ENCODE measurements at regions not wholly inside any gene's neighbourhood (a gene's known extent, or its start where the extent isn't known, plus 50 kb on each side); places are given as distances from the start of the nearest gene placed in this dataset.

- TF ChIP-seq, protein P1, sequence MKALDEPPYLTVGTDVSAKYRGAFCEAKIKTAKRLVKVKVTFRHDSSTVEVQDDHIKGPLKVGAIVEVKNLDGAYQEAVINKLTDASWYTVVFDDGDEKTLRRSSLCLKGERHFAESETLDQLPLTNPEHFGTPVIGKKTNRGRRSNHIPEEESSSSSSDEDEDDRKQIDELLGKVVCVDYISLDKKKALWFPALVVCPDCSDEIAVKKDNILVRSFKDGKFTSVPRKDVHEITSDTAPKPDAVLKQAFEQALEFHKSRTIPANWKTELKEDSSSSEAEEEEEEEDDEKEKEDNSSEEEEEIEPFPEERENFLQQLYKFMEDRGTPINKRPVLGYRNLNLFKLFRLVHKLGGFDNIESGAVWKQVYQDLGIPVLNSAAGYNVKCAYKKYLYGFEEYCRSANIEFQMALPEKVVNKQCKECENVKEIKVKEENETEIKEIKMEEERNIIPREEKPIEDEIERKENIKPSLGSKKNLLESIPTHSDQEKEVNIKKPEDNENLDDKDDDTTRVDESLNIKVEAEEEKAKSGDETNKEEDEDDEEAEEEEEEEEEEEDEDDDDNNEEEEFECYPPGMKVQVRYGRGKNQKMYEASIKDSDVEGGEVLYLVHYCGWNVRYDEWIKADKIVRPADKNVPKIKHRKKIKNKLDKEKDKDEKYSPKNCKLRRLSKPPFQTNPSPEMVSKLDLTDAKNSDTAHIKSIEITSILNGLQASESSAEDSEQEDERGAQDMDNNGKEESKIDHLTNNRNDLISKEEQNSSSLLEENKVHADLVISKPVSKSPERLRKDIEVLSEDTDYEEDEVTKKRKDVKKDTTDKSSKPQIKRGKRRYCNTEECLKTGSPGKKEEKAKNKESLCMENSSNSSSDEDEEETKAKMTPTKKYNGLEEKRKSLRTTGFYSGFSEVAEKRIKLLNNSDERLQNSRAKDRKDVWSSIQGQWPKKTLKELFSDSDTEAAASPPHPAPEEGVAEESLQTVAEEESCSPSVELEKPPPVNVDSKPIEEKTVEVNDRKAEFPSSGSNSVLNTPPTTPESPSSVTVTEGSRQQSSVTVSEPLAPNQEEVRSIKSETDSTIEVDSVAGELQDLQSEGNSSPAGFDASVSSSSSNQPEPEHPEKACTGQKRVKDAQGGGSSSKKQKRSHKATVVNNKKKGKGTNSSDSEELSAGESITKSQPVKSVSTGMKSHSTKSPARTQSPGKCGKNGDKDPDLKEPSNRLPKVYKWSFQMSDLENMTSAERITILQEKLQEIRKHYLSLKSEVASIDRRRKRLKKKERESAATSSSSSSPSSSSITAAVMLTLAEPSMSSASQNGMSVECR (CRISPR knock-in tag; IDR thresholded peaks at IDR 0.05; ENCODE audit: borderline replicate concordance) = no peak
- TF ChIP-seq ESRRA (CRISPR knock-in tag; IDR thresholded peaks at IDR 0.05; ENCODE audit: borderline replicate concordance) (no peak), RELA (CRISPR knock-in tag; IDR thresholded peaks at IDR 0.05; ENCODE audit: borderline replicate concordance) (no peak), ZSCAN18 (CRISPR knock-in tag; IDR thresholded peaks at IDR 0.05) (no peak), EMX1 (CRISPR knock-in tag; IDR thresholded peaks at IDR 0.05) (no peak), ZNF425 (CRISPR knock-in tag; conservative IDR thresholded peaks at IDR 0.05) (no peak), ATF1 (CRISPR knock-in tag; IDR thresholded peaks at IDR 0.05) (no peak), IRF2 (CRISPR knock-in tag; IDR thresholded peaks at IDR 0.05; ENCODE audit: borderline replicate concordance, low read depth) (no peak), MLX (CRISPR knock-in tag; IDR thresholded peaks at IDR 0.05) (no peak), HMGXB4 (CRISPR knock-in tag; IDR thresholded peaks at IDR 0.05) (no peak), ZNF219 (CRISPR knock-in tag; IDR thresholded peaks at IDR 0.05; ENCODE audit: borderline replicate concordance) (no peak), SOX15 (CRISPR knock-in tag; IDR thresholded peaks at IDR 0.05) (no peak)
- TF ChIP-seq, protein P2, sequence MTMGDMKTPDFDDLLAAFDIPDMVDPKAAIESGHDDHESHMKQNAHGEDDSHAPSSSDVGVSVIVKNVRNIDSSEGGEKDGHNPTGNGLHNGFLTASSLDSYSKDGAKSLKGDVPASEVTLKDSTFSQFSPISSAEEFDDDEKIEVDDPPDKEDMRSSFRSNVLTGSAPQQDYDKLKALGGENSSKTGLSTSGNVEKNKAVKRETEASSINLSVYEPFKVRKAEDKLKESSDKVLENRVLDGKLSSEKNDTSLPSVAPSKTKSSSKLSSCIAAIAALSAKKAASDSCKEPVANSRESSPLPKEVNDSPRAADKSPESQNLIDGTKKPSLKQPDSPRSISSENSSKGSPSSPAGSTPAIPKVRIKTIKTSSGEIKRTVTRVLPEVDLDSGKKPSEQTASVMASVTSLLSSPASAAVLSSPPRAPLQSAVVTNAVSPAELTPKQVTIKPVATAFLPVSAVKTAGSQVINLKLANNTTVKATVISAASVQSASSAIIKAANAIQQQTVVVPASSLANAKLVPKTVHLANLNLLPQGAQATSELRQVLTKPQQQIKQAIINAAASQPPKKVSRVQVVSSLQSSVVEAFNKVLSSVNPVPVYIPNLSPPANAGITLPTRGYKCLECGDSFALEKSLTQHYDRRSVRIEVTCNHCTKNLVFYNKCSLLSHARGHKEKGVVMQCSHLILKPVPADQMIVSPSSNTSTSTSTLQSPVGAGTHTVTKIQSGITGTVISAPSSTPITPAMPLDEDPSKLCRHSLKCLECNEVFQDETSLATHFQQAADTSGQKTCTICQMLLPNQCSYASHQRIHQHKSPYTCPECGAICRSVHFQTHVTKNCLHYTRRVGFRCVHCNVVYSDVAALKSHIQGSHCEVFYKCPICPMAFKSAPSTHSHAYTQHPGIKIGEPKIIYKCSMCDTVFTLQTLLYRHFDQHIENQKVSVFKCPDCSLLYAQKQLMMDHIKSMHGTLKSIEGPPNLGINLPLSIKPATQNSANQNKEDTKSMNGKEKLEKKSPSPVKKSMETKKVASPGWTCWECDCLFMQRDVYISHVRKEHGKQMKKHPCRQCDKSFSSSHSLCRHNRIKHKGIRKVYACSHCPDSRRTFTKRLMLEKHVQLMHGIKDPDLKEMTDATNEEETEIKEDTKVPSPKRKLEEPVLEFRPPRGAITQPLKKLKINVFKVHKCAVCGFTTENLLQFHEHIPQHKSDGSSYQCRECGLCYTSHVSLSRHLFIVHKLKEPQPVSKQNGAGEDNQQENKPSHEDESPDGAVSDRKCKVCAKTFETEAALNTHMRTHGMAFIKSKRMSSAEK (CRISPR knock-in tag; IDR thresholded peaks at IDR 0.05; ENCODE audit: borderline replicate concordance) = no peak
- TF ChIP-seq, protein P3, sequence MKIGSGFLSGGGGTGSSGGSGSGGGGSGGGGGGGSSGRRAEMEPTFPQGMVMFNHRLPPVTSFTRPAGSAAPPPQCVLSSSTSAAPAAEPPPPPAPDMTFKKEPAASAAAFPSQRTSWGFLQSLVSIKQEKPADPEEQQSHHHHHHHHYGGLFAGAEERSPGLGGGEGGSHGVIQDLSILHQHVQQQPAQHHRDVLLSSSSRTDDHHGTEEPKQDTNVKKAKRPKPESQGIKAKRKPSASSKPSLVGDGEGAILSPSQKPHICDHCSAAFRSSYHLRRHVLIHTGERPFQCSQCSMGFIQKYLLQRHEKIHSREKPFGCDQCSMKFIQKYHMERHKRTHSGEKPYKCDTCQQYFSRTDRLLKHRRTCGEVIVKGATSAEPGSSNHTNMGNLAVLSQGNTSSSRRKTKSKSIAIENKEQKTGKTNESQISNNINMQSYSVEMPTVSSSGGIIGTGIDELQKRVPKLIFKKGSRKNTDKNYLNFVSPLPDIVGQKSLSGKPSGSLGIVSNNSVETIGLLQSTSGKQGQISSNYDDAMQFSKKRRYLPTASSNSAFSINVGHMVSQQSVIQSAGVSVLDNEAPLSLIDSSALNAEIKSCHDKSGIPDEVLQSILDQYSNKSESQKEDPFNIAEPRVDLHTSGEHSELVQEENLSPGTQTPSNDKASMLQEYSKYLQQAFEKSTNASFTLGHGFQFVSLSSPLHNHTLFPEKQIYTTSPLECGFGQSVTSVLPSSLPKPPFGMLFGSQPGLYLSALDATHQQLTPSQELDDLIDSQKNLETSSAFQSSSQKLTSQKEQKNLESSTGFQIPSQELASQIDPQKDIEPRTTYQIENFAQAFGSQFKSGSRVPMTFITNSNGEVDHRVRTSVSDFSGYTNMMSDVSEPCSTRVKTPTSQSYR (CRISPR knock-in tag; IDR thresholded peaks at IDR 0.05) = no peak
Observed at GRCh38 chr3:87354398-87354797, 78.0 kb upstream of the POU1F1 start (continued).
